Posterior vena cava (tissue), 2 donors: ENCODE measurements at regions not wholly inside any gene's neighbourhood (a gene's known extent, or its start where the extent isn't known, plus 50 kb on each side); places are given as distances from the start of the nearest gene placed in this dataset.

Experiments
- DNase-seq: peaks from one replicate; pipeline ENCODE4 v3.0.0-alpha.2; 2020; ENCODE audit warnings: low spot score
- intact Hi-C, 2 donors: fragments of 100-400 bp; cut with DNase I; formaldehyde crosslinking; loops; one replicate each; pipeline versions ENCODE4 v1.14.1 to v1.14.2; 2022 to 2023
- donor health status: DM: yes; HTN: yes; CAD: no.
- donor health status: DM: yes; HTN: yes; CAD: no.

DNA sequence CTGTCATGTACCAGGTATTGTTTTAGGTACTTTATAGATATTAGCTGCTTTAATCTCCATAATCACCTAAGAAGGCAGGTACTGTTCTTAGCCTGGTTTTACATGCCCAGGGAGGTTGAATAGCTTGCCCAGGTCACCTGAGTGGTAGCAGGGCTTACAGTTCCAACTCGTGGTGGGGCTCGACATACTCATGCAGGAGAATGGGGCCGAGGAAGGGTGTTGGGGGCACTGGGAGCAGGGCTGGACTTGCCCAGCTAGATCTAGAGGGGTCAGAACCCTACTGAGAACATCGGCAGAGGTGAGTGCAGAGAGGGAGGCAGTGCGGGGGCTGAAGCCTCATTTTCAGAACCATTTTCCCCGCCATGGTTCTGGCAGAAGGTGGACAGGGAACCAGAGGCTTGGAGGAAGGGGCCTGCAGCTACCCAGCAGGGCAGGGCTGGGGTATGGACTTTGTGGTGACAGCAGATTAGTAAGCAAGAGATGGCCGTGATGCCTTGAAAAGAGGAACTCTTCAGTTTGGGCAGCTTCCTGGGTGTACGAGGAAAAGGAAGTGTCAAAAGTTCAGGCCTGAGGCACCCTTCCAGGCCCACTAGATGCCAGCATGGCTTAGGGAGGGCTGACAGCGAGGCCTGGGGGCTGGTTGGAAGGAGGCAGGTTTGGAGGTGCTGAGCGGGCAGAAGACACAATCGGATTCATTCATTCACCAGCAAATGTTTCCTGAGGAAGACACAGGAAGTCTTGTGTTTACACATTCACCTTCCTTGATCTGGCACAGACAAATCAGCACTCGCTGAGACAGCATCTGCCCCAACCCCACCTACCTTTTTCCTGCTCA lies 54.7 kb upstream of the LYVE1 start:
- DNase-seq = peak; percentile 82
- intact Hi-C loops = no loop called here

DNA sequence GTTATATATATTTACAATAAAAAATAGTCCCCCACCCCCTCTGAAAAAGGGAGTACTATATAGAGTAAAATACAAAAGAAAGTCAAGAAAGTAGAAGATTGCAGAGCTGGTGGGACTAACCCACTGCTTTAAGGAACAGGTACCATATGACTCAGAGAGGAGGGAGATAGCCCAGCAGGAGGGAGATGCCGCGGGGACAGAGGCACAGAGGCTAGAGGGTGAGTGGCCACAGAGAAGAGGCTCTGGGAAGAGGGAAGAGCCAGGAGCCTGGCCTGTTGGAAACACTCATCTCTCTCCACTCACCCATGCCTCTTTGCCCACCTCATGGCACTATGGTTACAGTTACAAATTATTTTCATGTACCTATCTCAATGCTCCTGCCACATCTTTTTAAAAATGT lies 53.6 kb upstream of the LYVE1 start:
- intact Hi-C loops = no loop called here
- no peak for DNase-seq

DNA sequence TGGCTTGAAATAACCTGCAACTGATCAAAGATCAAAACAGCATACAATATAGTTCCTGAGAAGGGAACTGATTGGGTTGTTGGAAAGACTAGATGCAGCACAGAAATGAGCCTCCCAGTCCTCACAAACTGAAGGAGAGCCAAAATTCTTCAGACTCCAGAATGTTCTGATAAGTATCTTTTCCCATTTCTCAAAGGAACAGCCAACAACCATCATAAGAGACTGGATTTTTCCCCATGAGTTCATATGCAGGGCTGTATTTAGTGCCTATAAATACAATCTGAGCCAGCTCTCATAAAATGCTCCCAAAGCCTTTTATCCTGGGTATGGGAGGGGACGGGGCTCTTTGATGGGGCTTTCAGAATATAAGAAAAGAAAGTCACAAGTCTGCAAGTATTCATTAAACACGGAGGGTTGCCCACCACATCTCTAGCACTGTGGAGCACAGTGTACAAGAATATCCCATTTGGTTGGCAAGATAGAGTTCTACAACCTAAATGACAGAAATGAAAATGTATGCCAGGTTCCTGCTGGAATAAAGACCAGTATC lies 50.7 kb upstream of the LYVE1 start:
- intact Hi-C loops = no loop called here

DNA sequence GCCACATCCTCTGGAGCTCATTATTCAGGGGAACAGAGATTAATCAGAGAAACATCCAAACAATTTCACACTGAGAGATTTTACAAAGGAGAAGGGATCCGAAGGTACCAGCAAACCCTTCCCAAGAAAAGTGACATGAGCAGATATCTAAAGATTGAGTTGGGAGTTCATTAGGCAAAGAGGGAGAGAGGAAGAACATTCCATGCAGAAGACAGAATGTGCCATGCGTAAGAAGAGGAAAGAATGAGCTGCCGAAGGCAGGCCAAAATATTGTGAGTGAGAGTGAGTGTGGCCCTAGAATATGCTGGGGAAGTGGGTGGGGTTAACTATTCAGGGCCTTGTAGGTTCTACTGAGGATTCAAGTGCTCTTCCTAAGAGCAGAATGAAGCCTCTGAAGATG lies 50.0 kb upstream of the LYVE1 start:
- intact Hi-C loops = no loop called here
- DNase-seq = no peak

More for the DNA sequence above, 50.7 kb upstream of the LYVE1 start:
- no peak for DNase-seq
